ENCODE measurements at regions not wholly inside any gene's neighbourhood (a gene's known extent, or its start where the extent isn't known, plus 50 kb on each side); places are given as distances from the start of the nearest gene placed in this dataset.

DNA sequence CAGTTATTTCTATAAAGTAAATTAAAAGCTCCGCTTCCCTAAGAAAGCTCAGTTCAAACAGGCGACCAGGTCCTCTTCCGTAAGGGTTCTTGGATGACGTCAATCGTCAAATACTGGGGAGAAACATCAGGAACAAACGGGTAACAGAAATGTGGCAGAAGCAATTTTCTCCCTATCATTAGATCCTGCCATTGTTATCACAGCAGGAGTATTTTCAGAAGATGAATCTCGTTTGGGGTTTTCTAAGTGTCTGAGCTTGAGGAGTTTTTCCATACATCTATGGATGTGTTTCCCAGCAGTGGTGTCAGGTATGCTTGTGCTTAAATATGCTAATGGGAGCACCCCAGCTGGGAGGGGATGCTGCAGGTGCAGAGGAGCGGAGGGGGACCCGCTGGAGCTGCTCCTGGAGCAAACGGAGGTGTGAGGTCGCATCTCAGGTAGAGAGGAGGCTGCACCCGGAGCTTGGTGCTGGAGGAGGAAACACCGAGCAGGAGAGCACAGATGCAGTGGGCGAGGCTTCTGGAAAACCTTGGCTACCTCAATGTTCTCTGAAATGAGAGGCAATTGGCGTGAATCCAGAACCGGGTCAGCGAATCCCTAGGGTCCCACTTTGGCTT lies 795.5 kb downstream of the AACS start:
- TF ChIP-seq, protein P1, sequence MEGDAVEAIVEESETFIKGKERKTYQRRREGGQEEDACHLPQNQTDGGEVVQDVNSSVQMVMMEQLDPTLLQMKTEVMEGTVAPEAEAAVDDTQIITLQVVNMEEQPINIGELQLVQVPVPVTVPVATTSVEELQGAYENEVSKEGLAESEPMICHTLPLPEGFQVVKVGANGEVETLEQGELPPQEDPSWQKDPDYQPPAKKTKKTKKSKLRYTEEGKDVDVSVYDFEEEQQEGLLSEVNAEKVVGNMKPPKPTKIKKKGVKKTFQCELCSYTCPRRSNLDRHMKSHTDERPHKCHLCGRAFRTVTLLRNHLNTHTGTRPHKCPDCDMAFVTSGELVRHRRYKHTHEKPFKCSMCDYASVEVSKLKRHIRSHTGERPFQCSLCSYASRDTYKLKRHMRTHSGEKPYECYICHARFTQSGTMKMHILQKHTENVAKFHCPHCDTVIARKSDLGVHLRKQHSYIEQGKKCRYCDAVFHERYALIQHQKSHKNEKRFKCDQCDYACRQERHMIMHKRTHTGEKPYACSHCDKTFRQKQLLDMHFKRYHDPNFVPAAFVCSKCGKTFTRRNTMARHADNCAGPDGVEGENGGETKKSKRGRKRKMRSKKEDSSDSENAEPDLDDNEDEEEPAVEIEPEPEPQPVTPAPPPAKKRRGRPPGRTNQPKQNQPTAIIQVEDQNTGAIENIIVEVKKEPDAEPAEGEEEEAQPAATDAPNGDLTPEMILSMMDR (IDR thresholded peaks at IDR 0.05; ENCODE audit: insufficient read depth, low read length, poor library complexity, severe bottlenecking), result no peak
- no peak for TF ChIP-seq EZH2phosphoT487 (conservative IDR thresholded peaks at IDR 0.05; ENCODE audit: low read length)
